ENCODE measurements at regions not wholly inside any gene's neighbourhood (a gene's known extent, or its start where the extent isn't known, plus 50 kb on each side); places are given as distances from the start of the nearest gene placed in this dataset.
"Not testable (repeated sequence)": the region's sequence is repeated elsewhere in the genome, so short reads cannot be mapped to it uniquely, and the experiment has no call there.

DNA sequence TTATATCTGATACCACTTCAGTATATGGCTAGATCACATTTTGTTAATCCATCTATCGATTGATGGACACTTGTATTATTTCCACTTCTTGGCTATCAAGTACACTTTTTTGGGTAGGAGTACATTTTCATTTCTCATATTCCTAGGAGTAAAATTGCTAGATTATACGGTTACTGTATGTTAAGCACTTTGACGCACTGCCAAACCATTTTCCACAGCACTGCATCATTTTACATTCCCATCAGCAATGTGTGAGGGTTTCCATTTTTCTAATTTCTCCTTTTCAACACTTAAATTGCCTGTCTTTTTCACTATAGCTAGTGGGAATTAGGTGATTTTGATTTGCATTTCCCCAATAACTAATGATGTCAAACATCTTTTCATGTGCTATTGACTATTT, 179.3 kb upstream of the B3GAT1 start:
- DNase-seq, result no peak

GRCh38 chr11:134589129-134589528, 177.1 kb upstream of the B3GAT1 start:
- DNase-seq, result no peak

DNA sequence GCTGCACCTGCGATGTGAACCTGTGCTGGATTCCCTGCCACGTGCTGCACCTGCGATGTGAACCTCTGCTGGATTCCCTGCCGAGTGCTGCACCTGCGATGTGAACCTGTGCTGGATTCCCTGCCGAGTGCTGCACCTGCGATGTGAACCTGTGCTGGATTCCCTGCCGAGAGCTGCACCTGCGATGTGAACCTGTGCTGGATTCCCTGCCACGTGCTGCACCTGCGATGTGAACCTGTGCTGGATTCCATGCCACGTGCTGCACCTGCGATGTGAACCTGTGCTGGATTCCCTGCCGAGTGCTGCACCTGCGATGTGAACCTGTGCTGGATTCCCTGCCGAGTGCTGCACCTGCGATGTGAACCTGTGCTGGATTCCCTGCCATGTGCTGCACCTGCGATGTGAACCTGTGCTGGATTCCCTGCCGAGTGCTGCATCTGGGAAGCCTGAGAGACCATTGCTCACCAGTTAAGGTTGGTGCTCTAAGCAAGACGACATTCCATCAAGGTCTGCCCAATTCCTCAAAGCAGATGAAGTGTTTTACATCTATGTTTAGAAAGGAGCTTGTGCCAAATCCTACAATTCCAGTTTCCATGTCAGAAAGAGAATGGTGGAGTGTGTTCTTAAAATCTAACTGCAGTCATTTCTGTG, 176.5 kb upstream of the B3GAT1 start:
- DNase-seq, result not testable (repeated sequence)

GRCh38 chr11:134587345-134587744, 175.3 kb upstream of the B3GAT1 start:
- no peak for DNase-seq

DNA sequence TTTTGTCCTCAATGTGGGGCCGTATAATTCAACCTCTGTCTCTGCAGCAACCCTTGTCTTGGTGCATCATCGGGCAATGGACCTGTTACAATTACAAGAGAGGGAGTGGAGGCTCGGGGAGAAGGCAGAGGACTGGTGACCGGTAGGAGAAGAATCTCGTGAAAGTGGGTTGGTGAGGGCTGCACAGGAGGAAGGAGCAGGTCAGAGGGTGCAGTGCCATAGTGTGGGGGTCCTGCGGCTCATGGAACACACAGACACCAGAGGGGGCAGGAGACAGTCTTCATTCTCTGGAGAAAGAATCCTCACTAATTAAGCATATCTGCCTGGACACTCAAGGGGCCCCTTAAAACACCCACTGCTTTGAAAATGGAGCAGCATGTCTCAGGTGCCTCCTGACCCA, 174.7 kb upstream of the B3GAT1 start:
- no peak for DNase-seq

GRCh38 chr11:134585666-134586610, 173.9 kb upstream of the B3GAT1 start:
- no peak for DNase-seq

DNA sequence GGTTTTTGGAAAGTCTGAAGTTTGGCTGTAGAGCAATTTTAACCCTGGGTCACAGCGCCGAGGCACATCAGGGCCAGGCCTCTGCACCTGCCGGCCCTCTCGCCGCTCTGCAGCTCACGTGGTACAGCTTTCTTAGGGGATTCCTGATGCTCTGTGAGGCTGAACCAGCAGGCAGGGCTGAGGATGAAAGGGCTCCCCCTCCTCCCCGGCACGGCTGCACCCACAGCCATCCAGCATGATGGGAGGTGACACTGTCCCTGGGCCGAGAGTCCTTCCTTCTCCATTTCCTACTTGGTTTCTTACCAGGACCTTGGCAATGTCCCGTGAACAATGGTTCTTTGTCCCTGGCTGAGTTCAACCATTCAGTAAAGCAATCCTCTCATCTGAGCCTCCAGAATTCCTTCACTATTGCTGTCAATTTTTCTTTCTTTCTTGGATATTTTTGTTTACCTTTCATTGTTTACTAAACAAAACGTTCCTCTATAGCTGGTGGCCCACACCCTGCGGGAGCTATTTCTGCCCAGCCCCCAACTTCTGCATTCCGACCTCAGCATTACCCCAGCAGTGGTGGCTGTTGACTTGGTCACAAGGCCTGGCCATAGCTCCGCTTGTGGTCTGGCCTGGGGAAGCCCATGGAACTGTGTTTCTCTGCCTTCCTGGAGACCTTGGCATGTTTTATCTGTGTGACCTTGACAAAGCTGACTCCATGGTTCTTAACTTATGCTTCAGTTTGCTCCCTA, 172.8 kb upstream of the B3GAT1 start:
- peak; percentile 23 for DNase-seq

GRCh38 chr11:134584001-134584561, 172.0 kb upstream of the B3GAT1 start:
- no peak for DNase-seq

GRCh38 chr11:134583397-134583990, 171.5 kb upstream of the B3GAT1 start:
- no peak for DNase-seq

DNA sequence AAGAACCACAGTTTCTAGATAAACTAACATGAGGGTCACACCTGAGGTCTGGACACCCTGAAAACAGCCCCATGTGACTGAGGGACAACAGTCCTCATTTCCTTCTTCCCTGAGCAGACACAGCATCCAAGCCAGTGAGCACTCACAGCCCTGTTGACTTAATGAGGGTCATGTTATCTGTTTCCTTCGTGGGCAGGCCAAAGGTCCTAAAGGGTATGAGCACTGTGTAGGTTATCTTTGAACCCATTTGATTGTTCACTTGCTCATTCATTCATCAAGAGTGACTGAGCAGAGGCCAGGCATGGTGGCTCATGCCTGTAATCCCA, 170.7 kb upstream of the B3GAT1 start:
- DNase-seq, result no peak

GRCh38 chr11:134581966-134582769, 170.1 kb upstream of the B3GAT1 start:
- DNase-seq, result no peak

DNA sequence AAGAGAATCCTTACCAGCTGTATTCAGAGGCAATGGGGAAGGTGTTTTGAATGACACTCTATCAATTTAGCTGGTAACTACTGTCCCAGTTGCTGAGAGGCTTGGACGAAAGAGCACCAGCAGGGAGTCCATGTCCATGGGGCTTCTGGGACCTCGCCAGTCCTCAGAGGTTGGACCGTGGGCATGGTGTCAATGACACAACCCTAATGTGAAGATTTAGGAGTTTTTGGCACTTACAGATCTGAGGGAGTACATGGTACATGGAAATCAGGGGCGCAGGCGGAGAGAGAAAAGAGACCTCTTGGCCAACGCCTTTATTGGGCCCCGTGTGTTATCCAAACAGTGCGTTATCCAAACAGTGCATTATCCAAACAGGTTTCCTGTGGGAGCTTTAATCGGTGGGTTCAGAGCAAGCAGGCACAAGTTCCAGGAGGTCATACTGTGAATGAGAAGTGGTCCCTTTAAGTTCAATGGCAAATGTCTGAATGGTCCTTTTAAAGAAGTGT, 169.1 kb upstream of the B3GAT1 start:
- no peak for DNase-seq

GRCh38 chr11:134580610-134580975, 168.6 kb upstream of the B3GAT1 start:
- no peak for DNase-seq

GRCh38 chr11:134579724-134580609, 167.9 kb upstream of the B3GAT1 start:
- DNase-seq, result no peak

- no peak for DNase-seq
These were observed 167.0 kb upstream of the B3GAT1 start for GRCh38 chr11:134578807-134579723.

DNA sequence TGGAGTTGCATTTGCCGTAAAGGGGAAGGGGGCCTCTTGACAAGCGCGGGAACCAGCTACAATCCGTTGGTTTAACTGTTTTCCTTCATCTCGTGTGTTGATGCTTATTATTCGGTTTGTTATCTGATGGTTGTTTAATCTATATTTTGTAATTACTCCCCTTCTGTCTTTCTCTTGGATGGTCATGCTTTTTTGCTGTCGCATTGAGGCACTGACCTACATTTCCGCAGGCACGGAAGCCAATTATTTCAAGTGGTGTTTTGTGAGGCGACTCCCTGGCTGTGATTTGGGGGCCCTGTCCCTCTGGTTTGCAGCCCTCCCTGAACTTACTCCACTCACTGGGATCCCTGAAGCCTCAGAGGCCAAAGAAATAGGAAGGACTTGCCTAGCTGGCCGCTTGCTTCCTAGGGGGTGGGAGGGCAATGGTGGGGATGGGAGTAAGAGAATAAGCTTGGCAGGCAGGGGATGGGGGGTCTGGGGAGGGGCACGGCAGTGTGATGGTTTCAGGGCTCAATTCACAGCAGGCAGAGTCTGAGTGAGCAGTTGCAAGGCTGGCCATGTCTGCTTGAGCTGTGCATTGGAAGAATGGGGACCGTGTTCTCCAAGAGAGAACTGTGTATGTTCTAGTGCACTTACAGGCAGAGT, 165.8 kb upstream of the B3GAT1 start:
- no peak for DNase-seq

DNA sequence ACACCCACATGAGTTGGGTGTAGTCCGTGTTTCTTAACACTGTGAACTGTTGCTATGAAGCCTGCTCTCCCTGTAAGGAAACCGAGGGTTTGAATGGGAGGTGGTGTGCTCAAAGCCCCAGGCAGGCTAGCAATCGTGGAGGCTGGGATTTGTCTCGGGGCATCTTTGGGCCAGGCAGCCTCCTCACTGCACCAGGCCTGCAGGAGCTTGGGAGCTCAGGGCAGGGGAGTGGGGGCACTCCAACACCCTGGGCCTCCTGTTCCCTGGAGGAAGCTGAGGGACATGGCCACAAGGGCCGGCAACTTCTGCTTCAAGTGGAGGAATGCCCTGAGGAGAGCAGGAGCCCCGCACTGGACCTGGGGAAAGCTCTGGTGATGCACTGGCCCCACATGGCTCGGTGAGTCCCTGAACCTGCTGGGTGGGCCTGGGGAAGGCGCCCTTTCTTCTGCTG, 164.7 kb upstream of the B3GAT1 start:
- no peak for DNase-seq

DNA sequence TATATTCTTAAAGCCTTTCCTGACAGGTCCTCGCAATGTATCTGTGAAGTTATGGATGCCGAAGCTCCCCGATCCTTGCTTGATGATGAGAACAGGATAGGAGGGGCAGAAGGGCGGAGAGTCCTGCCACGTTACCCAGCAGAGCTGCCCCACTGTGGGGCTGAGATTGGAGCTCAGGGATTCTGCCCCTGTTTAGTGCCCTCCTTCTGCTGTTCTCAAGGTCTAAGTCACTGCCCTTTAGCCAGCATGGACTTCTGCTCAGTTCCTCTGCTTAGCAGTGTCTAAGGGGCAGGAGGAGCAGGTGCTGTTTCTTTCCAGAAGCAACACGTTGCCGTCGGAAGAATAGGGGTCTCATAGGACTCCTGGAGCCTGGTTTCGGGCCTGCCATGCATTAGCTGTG, 164.2 kb upstream of the B3GAT1 start:
- DNase-seq, result no peak

All from muscle of arm (tissue), 1 donor.